ENCODE measurements at regions not wholly inside any gene's neighbourhood (a gene's known extent, or its start where the extent isn't known, plus 50 kb on each side); places are given as distances from the start of the nearest gene placed in this dataset.
A peak's percentile ranks its signal among the peaks of the same experiment; 100 is the strongest.
"Not testable (repeated sequence)": the region's sequence is repeated elsewhere in the genome, so short reads cannot be mapped to it uniquely, and the experiment has no call there.

GRCh38 chr6:27617700-27618689, 145.1 kb upstream of the ZNF184 start:
- DNase-seq (ENCODE audit: low spot score), result no peak

GRCh38 chr6:27617046-27617687, 144.3 kb upstream of the ZNF184 start:
- DNase-seq (ENCODE audit: low spot score), result no peak

- no peak for DNase-seq (ENCODE audit: low spot score)
These were observed 143.6 kb upstream of the ZNF184 start for GRCh38 chr6:27616328-27617045.

- no peak for DNase-seq (ENCODE audit: low spot score)
These were observed 138.5 kb upstream of the ZNF184 start for GRCh38 chr6:27611451-27611850.

- no peak for DNase-seq (ENCODE audit: low spot score)
These were observed 136.3 kb upstream of the ZNF184 start for GRCh38 chr6:27608916-27609883.

GRCh38 chr6:27605401-27606342, 132.8 kb upstream of the ZNF184 start:
- no peak for DNase-seq (ENCODE audit: low spot score)

- DNase-seq (ENCODE audit: low spot score), result no peak
These were observed 132.1 kb upstream of the ZNF184 start for GRCh38 chr6:27604986-27605385.

GRCh38 chr6:27601668-27602254, 128.9 kb upstream of the ZNF184 start:
- DNase-seq (ENCODE audit: low spot score), result no peak

- DNase-seq (ENCODE audit: low spot score), result no peak
These were observed 127.1 kb upstream of the ZNF184 start for GRCh38 chr6:27599859-27600532.

- not testable (repeated sequence) for DNase-seq (ENCODE audit: low spot score)
These were observed 124.2 kb upstream of the ZNF184 start for GRCh38 chr6:27597031-27597567.

- DNase-seq (ENCODE audit: low spot score), result no peak
These were observed 121.0 kb upstream of the ZNF184 start for GRCh38 chr6:27593861-27594260.

GRCh38 chr6:27593200-27593818, 120.4 kb upstream of the ZNF184 start:
- DNase-seq (ENCODE audit: low spot score), result no peak

- DNase-seq (ENCODE audit: low spot score), result peak; percentile 66
These were observed 119.7 kb upstream of the ZNF184 start for GRCh38 chr6:27592481-27593199.

GRCh38 chr6:27591699-27592480, 119.0 kb upstream of the ZNF184 start:
- DNase-seq (ENCODE audit: low spot score), result no peak

- not testable (repeated sequence) for DNase-seq (ENCODE audit: low spot score)
These were observed 112.4 kb upstream of the ZNF184 start for GRCh38 chr6:27585316-27585715.

GRCh38 chr6:27584326-27584725, 111.4 kb upstream of the ZNF184 start:
- DNase-seq (ENCODE audit: low spot score), result no peak

Measured in left forelimb (tissue), 1 donor.